ENCODE measurements at regions not wholly inside any gene's neighbourhood (a gene's known extent, or its start where the extent isn't known, plus 50 kb on each side); places are given as distances from the start of the nearest gene placed in this dataset.

DNA sequence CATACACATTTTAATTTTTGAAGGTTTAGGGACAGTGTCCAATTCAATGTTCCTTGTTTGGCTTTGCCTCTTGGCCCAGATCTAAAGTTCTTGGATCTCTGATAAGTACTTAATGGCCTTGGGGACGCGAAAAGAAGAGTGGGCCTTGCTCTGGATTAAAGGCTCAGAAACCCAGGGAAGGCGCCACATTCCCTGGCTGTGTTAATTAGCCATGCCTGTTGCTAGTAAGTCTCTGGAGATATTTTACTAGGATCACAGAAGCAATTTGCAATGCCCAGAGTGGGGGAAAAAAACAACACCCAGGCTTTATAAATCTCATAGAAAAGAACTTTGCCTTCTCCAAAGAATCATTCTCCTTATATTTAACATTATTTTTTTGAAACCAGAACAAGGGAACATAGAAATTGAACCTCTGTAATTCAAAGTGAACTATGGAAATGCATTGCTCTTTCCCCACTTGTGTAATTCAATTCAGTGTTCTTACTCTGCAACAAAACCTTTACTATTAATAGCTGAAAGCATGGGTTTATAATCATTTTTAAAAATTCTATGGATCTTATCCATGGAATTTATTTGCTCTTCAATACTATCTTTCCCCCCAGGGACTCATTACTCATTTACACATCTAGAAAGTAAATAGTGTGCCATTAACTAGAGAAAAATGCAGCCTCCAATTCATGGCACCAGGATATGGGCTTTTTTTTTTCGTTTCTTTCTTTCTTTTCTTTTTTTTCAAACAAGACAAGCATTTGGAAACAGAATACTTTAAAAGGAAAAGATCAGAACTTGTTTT is 172.2 kb upstream of the ANKRD55 start:
- TF ChIP-seq, protein P1, sequence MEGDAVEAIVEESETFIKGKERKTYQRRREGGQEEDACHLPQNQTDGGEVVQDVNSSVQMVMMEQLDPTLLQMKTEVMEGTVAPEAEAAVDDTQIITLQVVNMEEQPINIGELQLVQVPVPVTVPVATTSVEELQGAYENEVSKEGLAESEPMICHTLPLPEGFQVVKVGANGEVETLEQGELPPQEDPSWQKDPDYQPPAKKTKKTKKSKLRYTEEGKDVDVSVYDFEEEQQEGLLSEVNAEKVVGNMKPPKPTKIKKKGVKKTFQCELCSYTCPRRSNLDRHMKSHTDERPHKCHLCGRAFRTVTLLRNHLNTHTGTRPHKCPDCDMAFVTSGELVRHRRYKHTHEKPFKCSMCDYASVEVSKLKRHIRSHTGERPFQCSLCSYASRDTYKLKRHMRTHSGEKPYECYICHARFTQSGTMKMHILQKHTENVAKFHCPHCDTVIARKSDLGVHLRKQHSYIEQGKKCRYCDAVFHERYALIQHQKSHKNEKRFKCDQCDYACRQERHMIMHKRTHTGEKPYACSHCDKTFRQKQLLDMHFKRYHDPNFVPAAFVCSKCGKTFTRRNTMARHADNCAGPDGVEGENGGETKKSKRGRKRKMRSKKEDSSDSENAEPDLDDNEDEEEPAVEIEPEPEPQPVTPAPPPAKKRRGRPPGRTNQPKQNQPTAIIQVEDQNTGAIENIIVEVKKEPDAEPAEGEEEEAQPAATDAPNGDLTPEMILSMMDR (IDR thresholded peaks at IDR 0.05; ENCODE audit: poor library complexity, severe bottlenecking) = no peak
- no peak for TF ChIP-seq REST (IDR thresholded peaks at IDR 0.05; ENCODE audit: borderline replicate concordance)
- no peak for TF ChIP-seq EP300 (conservative IDR thresholded peaks at IDR 0.05; ENCODE audit: poor library complexity, severe bottlenecking)
- TF ChIP-seq SMC3 (conservative IDR thresholded peaks at IDR 0.05; ENCODE audit: poor library complexity) = no peak
- TF ChIP-seq POLR2AphosphoS5 (IDR thresholded peaks at IDR 0.05) = no peak
- TF ChIP-seq RAD21 (conservative IDR thresholded peaks at IDR 0.05) = no peak
- no peak for TF ChIP-seq MXI1 (conservative IDR thresholded peaks at IDR 0.05; ENCODE audit: poor library complexity, severe bottlenecking)
- TF ChIP-seq EZH2 (IDR thresholded peaks at IDR 0.05; ENCODE audit: borderline replicate concordance, insufficient read depth, low read length, poor library complexity, severe bottlenecking) = no peak
- TF ChIP-seq TAF1 (IDR thresholded peaks at IDR 0.05; ENCODE audit: low read depth) = no peak
- Histone ChIP-seq H2AFZ (ENCODE audit: low read depth, low read length) (no peak overlapping the region), H3K27me3 (ENCODE audit: insufficient read depth, low read depth, low read length) (no peaks in the 10 kb centered on the region), H3K4me2 (ENCODE audit: low read length) (no peak overlapping the region), H3K4me3 (ENCODE audit: low read length) (no peak overlapping the region), H3K9ac (ENCODE audit: low read length) (no peak overlapping the region), H3K79me2 (replicated peaks; ENCODE audit: insufficient read depth, low read length) (no peaks in the 10 kb centered on the region), H3K36me3 (ENCODE audit: insufficient read depth, low read length) (no peaks in the 10 kb centered on the region), H3K9me3 (ENCODE audit: low read length) (no peaks in the 10 kb centered on the region), H3K9me2 (ENCODE audit: insufficient read depth, low read length) (no peaks in the 10 kb centered on the region), H3K27ac (ENCODE audit: low read length) (no peak overlapping the region), H3F3A (ENCODE audit: insufficient read depth, low read length, poor library complexity, severe bottlenecking) (no peaks in the 10 kb centered on the region), H4K20me1 (ENCODE audit: insufficient read depth) (no peaks in the 10 kb centered on the region)

GRCh38 chr5:56402266-56403220 is 169.4 kb upstream of the ANKRD55 start:
- Histone ChIP-seq H3K36me3 (ENCODE audit: insufficient read depth, low read length) (no peaks in the 10 kb centered on the region), H3K9ac (ENCODE audit: low read length) (no peak overlapping the region), H3F3A (ENCODE audit: insufficient read depth, low read length, poor library complexity, severe bottlenecking) (no peaks in the 10 kb centered on the region), H2AFZ (ENCODE audit: low read depth, low read length) (no peak overlapping the region), H3K27me3 (ENCODE audit: insufficient read depth, low read depth, low read length) (no peaks in the 10 kb centered on the region), H3K4me3 (ENCODE audit: low read length) (no peak overlapping the region), H3K27ac (ENCODE audit: low read length) (no peak overlapping the region), H3K9me3 (ENCODE audit: low read length) (no peaks in the 10 kb centered on the region), H3K9me2 (ENCODE audit: insufficient read depth, low read length) (no peaks in the 10 kb centered on the region), H3K4me2 (ENCODE audit: low read length) (no peak overlapping the region), H3K79me2 (replicated peaks; ENCODE audit: insufficient read depth, low read length) (no peaks in the 10 kb centered on the region), H4K20me1 (ENCODE audit: insufficient read depth) (no peaks in the 10 kb centered on the region)
- TF ChIP-seq EZH2 (IDR thresholded peaks at IDR 0.05; ENCODE audit: borderline replicate concordance, insufficient read depth, low read length, poor library complexity, severe bottlenecking) = no peak
- no peak for TF ChIP-seq TAF1 (IDR thresholded peaks at IDR 0.05; ENCODE audit: low read depth)
- TF ChIP-seq RAD21 (conservative IDR thresholded peaks at IDR 0.05) = no peak
- TF ChIP-seq REST (IDR thresholded peaks at IDR 0.05; ENCODE audit: borderline replicate concordance) = no peak
- TF ChIP-seq POLR2AphosphoS5 (IDR thresholded peaks at IDR 0.05) = no peak
- TF ChIP-seq, protein P1 (IDR thresholded peaks at IDR 0.05; ENCODE audit: poor library complexity, severe bottlenecking) = no peak
- no peak for TF ChIP-seq MXI1 (conservative IDR thresholded peaks at IDR 0.05; ENCODE audit: poor library complexity, severe bottlenecking)
- TF ChIP-seq SMC3 (conservative IDR thresholded peaks at IDR 0.05; ENCODE audit: poor library complexity) = no peak
